Fibroblast of the aortic adventitia (primary cell): ENCODE measurements at regions not wholly inside any gene's neighbourhood (a gene's known extent, or its start where the extent isn't known, plus 50 kb on each side); places are given as distances from the start of the nearest gene placed in this dataset.
A peak's percentile ranks its signal among the peaks of the same experiment; 100 is the strongest.

Experiments used
- DNase-seq: peaks from one replicate; pipeline ENCODE4 v3.0.0-alpha.2; 2010; ENCODE audit warnings: low read depth
- H3K4me3 ChIP-seq: 2 replicates; pipeline ENCODE4 v1.5.1; 2011; ENCODE audit warnings: low read depth, mild to moderate bottlenecking, control low read depth, low read length, moderate library complexity
- CTCF ChIP-seq: IDR thresholded peaks from 2 replicates; pipeline ENCODE4 v1.5.1; 2011; ENCODE audit warnings: mild to moderate bottlenecking, low read length, control low read depth, inconsistent platforms; ENCODE audit not compliant: insufficient read depth

GRCh38 chr9:82600536-82601292 lies 462.2 kb downstream of the RASEF start:
- no peak overlapping the region for H3K4me3 ChIP-seq
- TF ChIP-seq CTCF: no peak
- DNase-seq: no peak

GRCh38 chr9:82601293-82601771 lies 461.6 kb downstream of the RASEF start:
- peak; percentile 9 for TF ChIP-seq CTCF
- peak; percentile 96 for DNase-seq
- no peak overlapping the region for H3K4me3 ChIP-seq

- DNase-seq: peak; percentile 80
- TF ChIP-seq CTCF: no peak
These were observed 457.8 kb downstream of the RASEF start for GRCh38 chr9:82604947-82605656.

GRCh38 chr9:82605657-82606031 lies 457.3 kb downstream of the RASEF start:
- DNase-seq: no peak
- no peak overlapping the region for H3K4me3 ChIP-seq
- TF ChIP-seq CTCF: no peak

More at GRCh38 chr9:82604947-82605656, 457.8 kb downstream of the RASEF start:
- no peak overlapping the region for H3K4me3 ChIP-seq

- peak; percentile 54 for DNase-seq
- no peak overlapping the region for H3K4me3 ChIP-seq
- TF ChIP-seq CTCF: no peak
These were observed 456.9 kb downstream of the RASEF start for GRCh38 chr9:82606071-82606470.

GRCh38 chr9:82606492-82607382 lies 456.2 kb downstream of the RASEF start:
- peak; percentile 70 for TF ChIP-seq CTCF
- peak; percentile 90 for DNase-seq
- H3K4me3 ChIP-seq: no peak overlapping the region
